ENCODE measurements at regions not wholly inside any gene's neighbourhood (a gene's known extent, or its start where the extent isn't known, plus 50 kb on each side); places are given as distances from the start of the nearest gene placed in this dataset.

GRCh38 chr5:124606543-124606942 is 139.9 kb downstream of the ZNF608 start:
- TF ChIP-seq POLR2AphosphoS5 (IDR thresholded peaks at IDR 0.05; ENCODE audit: borderline replicate concordance, low read depth, low read length) (no peak), EZH2 (IDR thresholded peaks at IDR 0.05) (no peak)
